Endothelial cell of umbilical vein (primary cell): ENCODE measurements at regions not wholly inside any gene's neighbourhood (a gene's known extent, or its start where the extent isn't known, plus 50 kb on each side); places are given as distances from the start of the nearest gene placed in this dataset.

Experiments used
- BruUV-seq: library from RNA; stranded (reverse); fragments of 400-500 nt; replicated peaks from 2 replicates; lab custom pipeline; 2021; lab: Mats Ljungman, UMichigan
- CTCF ChIA-PET: fragments of 300-600, 350-600 bp; sonication (Branson Sonifier 250); formaldehyde crosslinking; loops from one replicate; lab custom pipeline; 2021; ENCODE audit warnings: antibody characterized with exemption, inconsistent platforms; lab: Charles Lee
- POLR2A ChIA-PET: fragments of 300-600, 350-600 bp; sonication (Branson Sonifier 250); formaldehyde crosslinking; loops from one replicate; lab custom pipeline; 2021; ENCODE audit warnings: antibody characterized with exemption, inconsistent platforms; lab: Charles Lee
- DNase-seq: peaks from one replicate; pipeline ENCODE4 v3.0.0-alpha.2; 2011; ENCODE audit warnings: low read depth, low spot score
- FAIRE-seq: peaks from 2 replicates; lab custom pipeline; 2011; peaks lifted over from hg19 to GRCh38; lab: Jason Lieb, UNC
- H2AFZ ChIP-seq: 2 replicates; pipeline ENCODE4 v1.6.0; 2012; ENCODE audit warnings: low read depth, low read length, control low read depth, inconsistent platforms
- H3K27ac ChIP-seq: 2 replicates; pipeline ENCODE4 v1.5.1; 2011; ENCODE audit warnings: low read depth, mild to moderate bottlenecking, control low read depth, low read length, moderate library complexity; ENCODE audit not compliant: insufficient read depth
- H3K27me3 ChIP-seq, 2 experiments: 2 replicates each; pipeline versions ENCODE4 v1.6.0 to v1.6.1; 2011; ENCODE audit warnings: low read length in 2 of 2, mixed read lengths in 1 of 2; ENCODE audit not compliant: control insufficient read depth in 2 of 2, insufficient read depth in 2 of 2
- H3K36me3 ChIP-seq, 2 experiments: 2 replicates in 1 of 2; 3 replicates in 1 of 2; pipeline ENCODE4 v1.5.1; 2011; ENCODE audit warnings: low read length in 2 of 2, mild to moderate bottlenecking in 1 of 2, moderate library complexity in 1 of 2; ENCODE audit not compliant: control insufficient read depth in 2 of 2, insufficient read depth in 2 of 2; ENCODE audit errors: extremely low read depth in 1 of 2
- H3K4me1 ChIP-seq: 3 replicates; pipeline ENCODE4 v1.5.1; 2011; ENCODE audit warnings: mild to moderate bottlenecking, low read length; ENCODE audit not compliant: control insufficient read depth, insufficient read depth; ENCODE audit errors: extremely low read depth
- H3K4me2 ChIP-seq: 2 replicates; pipeline ENCODE4 v1.6.1; 2011; ENCODE audit warnings: low read length, control low read depth, mixed read lengths; ENCODE audit not compliant: insufficient read depth
- H3K4me3 ChIP-seq, 3 experiments: fragments of 200-600 bp in 1 of 3; sonication (generic), shearing (Covaris generic) in 1 of 3; replicated peaks in 1 of 3; 2 replicates each; pipeline ENCODE4 v1.5.1; 2011 to 2016; ENCODE audit warnings: control low read depth in 3 of 3, low read length in 3 of 3, mild to moderate bottlenecking in 2 of 3, inconsistent platforms in 1 of 3, low read depth in 1 of 3, moderate library complexity in 1 of 3; ENCODE audit not compliant: insufficient read depth in 1 of 3
- H3K79me2 ChIP-seq: 2 replicates; pipeline ENCODE4 v1.6.0; 2012; ENCODE audit warnings: low read length, inconsistent platforms; ENCODE audit not compliant: control insufficient read depth, insufficient read depth
- H3K9ac ChIP-seq: replicated peaks from 2 replicates; pipeline ENCODE3; 2011; ENCODE audit warnings: low read length, control low read depth; ENCODE audit not compliant: insufficient read depth; ENCODE audit errors: extremely low read depth
- H3K9me1 ChIP-seq: replicated peaks from 3 replicates; pipeline ENCODE4 v1.6.0; 2011; ENCODE audit warnings: mild to moderate bottlenecking, low read length; ENCODE audit not compliant: control insufficient read depth, insufficient read depth; ENCODE audit errors: extremely low read depth
- H3K9me3 ChIP-seq: replicated peaks from 2 replicates; pipeline ENCODE4 v1.5.1; 2012; ENCODE audit warnings: low read length, inconsistent platforms; ENCODE audit not compliant: control insufficient read depth, insufficient read depth
- H4K20me1 ChIP-seq: replicated peaks from 2 replicates; pipeline ENCODE3; 2011; ENCODE audit warnings: mild to moderate bottlenecking, low read length; ENCODE audit not compliant: control insufficient read depth, insufficient read depth; ENCODE audit errors: extremely low read depth
- CTCF ChIP-seq, 2 donors: IDR thresholded peaks; 1 replicate in 1 of 2; 2 replicates in 1 of 2; pipeline ENCODE4 v1.5.1; 2011; ENCODE audit warnings: low read length in 2 of 2, mild to moderate bottlenecking in 2 of 2, moderate library complexity in 2 of 2, control low read depth in 1 of 2, inconsistent platforms in 1 of 2, low read depth in 1 of 2; ENCODE audit not compliant: insufficient read depth in 1 of 2; ENCODE audit errors: extremely low read depth in 1 of 2
- EZH2 ChIP-seq: IDR thresholded peaks from 2 replicates; pipeline ENCODE4 v1.6.1; 2012; ENCODE audit warnings: borderline replicate concordance, low read depth, mild to moderate bottlenecking, moderate library complexity, low read length, inconsistent platforms; ENCODE audit not compliant: severe bottlenecking
- FOS ChIP-seq: IDR thresholded peaks from 2 replicates; pipeline ENCODE4 v1.6.1; 2011; ENCODE audit warnings: mild to moderate bottlenecking, low read length, moderate library complexity, borderline replicate concordance; ENCODE audit not compliant: insufficient read depth
- GATA2 ChIP-seq: IDR thresholded peaks from 2 replicates; pipeline ENCODE4 v1.7.0; 2011; ENCODE audit warnings: low read depth, mild to moderate bottlenecking, moderate library complexity, mixed read lengths, low read length; ENCODE audit not compliant: insufficient read length, insufficient read depth
- JUN ChIP-seq: IDR thresholded peaks from 2 replicates; pipeline ENCODE4 v1.6.1; 2011; ENCODE audit warnings: borderline replicate concordance, low read depth; ENCODE audit not compliant: insufficient read length, insufficient read depth
- MAX ChIP-seq: IDR thresholded peaks from 2 replicates; pipeline ENCODE4 v1.6.1; 2011; ENCODE audit not compliant: insufficient read depth, insufficient read length
- MYC ChIP-seq: IDR thresholded peaks from one replicate; pipeline ENCODE4 v1.6.1; 2011; ENCODE audit warnings: mild to moderate bottlenecking, low read depth, low read length
- POLR2A ChIP-seq: IDR thresholded peaks from 2 replicates; pipeline ENCODE4 v1.6.1; 2012; ENCODE audit warnings: low read depth, mild to moderate bottlenecking, control low read depth, low read length
- POLR2AphosphoS5 ChIP-seq: IDR thresholded peaks from 2 replicates; pipeline ENCODE4 v1.6.1; 2012; ENCODE audit warnings: low read depth, mild to moderate bottlenecking, control low read depth, low read length, moderate library complexity; ENCODE audit not compliant: insufficient read depth
- dilution Hi-C: fragments of 300-500 bp; cut with MboI; formaldehyde crosslinking; loops from one replicate; pipeline ENCODE4 v1.15.0; 2019; ENCODE audit warnings: low sequenced_read_pairs; ENCODE audit not compliant: extremely low pct_ligation_motif_present
- intact Hi-C: fragments of 100-400 bp; cut with micrococcal nuclease; formaldehyde crosslinking; loops from one replicate; pipeline ENCODE4 v1.10.0; 2022

- no peak for TF ChIP-seq GATA2
- TF ChIP-seq MYC, result no peak
- TF ChIP-seq POLR2A, result no peak
- TF ChIP-seq POLR2AphosphoS5, result no peak
- TF ChIP-seq EZH2, result no peak
- TF ChIP-seq FOS, result no peak
- no peak for TF ChIP-seq MAX
- no peak for TF ChIP-seq JUN
- TF ChIP-seq CTCF (IDR thresholded peaks at IDR 0.05; ENCODE audit: extremely low read depth in 1 of 2, insufficient read depth in 1 of 2, low read depth in 1 of 2, low read length in 2 of 2), result no peak
- no peaks in the 10 kb centered on the region for H4K20me1 ChIP-seq
- FAIRE-seq, result no peak
- H3K9me1 ChIP-seq, result no peaks in the 10 kb centered on the region
- ChIA-PET POLR2A (no interaction called here), CTCF (no interaction called here)
- no peak overlapping the region for H3K27ac ChIP-seq
- H3K4me3 ChIP-seq, result no peak overlapping the region
- no peaks in the 10 kb centered on the region for H3K79me2 ChIP-seq
- H3K4me2 ChIP-seq, result no peak overlapping the region
- intact Hi-C loops, result no loop called here
- H3K27me3 ChIP-seq, result no peaks in the 10 kb centered on the region
- H3K9me3 ChIP-seq, result peaks cover 3% of the 10 kb centered on the region
- dilution Hi-C loops, result no loop called here
- no peaks in the 10 kb centered on the region for H3K36me3 ChIP-seq
- DNase-seq, result no peak
- no peak overlapping the region for H2AFZ ChIP-seq
- no peaks in the 10 kb centered on the region for H3K4me1 ChIP-seq
- no TSS peak for BruUV-seq
- no peak overlapping the region for H3K9ac ChIP-seq
These were observed 510.2 kb upstream of the GYPC start for GRCh38 chr2:126145752-126146151.
